Fibroblast of lung (primary cell): ENCODE measurements at regions not wholly inside any gene's neighbourhood (a gene's known extent, or its start where the extent isn't known, plus 50 kb on each side); places are given as distances from the start of the nearest gene placed in this dataset.

Experiments used
- DNase-seq, 2 donors: peaks; one replicate each; pipeline versions ENCODE4 v3.0.0 to v3.0.0-alpha.2; 2010; ENCODE audit warnings: low read depth in 2 of 2
- H2AFZ ChIP-seq: 2 replicates; pipeline ENCODE4 v1.5.1; 2012; ENCODE audit warnings: low read length, control low read depth, inconsistent platforms
- H3K27ac ChIP-seq: 2 replicates; pipeline ENCODE4 v1.5.1; 2011; ENCODE audit warnings: low read length, control low read depth; ENCODE audit not compliant: insufficient read depth
- H3K27me3 ChIP-seq: 2 replicates; pipeline ENCODE4 v1.5.1; 2011; ENCODE audit warnings: mild to moderate bottlenecking, low read length; ENCODE audit not compliant: control insufficient read depth, insufficient read depth
- H3K36me3 ChIP-seq: 2 replicates; pipeline ENCODE4 v1.5.1; 2011; ENCODE audit warnings: low read length; ENCODE audit not compliant: control insufficient read depth, insufficient read depth
- H3K4me1 ChIP-seq: 2 replicates; pipeline ENCODE4 v1.5.1; 2011; ENCODE audit warnings: low read length; ENCODE audit not compliant: control insufficient read depth, insufficient read depth; ENCODE audit errors: extremely low read depth
- H3K4me2 ChIP-seq: 2 replicates; pipeline ENCODE4 v1.5.1; 2011; ENCODE audit warnings: low read length, control low read depth; ENCODE audit not compliant: insufficient read depth; ENCODE audit errors: extremely low read depth
- H3K4me3 ChIP-seq, 4 experiments: fragments of 200-600 bp in 1 of 4; sonication (generic) in 1 of 4; replicated peaks in 1 of 4; 2 replicates each; pipeline ENCODE4 v1.5.1; 2011 to 2016; ENCODE audit warnings: low read length in 4 of 4, low read depth in 3 of 4, mild to moderate bottlenecking in 3 of 4, control low read depth in 2 of 4, inconsistent platforms in 1 of 4, mixed read lengths in 1 of 4; ENCODE audit not compliant: insufficient read depth in 1 of 4; ENCODE audit errors: control extremely low read depth in 1 of 4
- H3K79me2 ChIP-seq: 2 replicates; pipeline ENCODE4 v1.5.1; 2012; ENCODE audit warnings: mild to moderate bottlenecking, low read length, inconsistent platforms; ENCODE audit not compliant: control insufficient read depth, insufficient read depth
- H3K9ac ChIP-seq: 2 replicates; pipeline ENCODE4 v1.5.1; 2011; ENCODE audit warnings: mild to moderate bottlenecking, low read length, control low read depth; ENCODE audit not compliant: insufficient read depth
- H3K9me3 ChIP-seq: 2 replicates; pipeline ENCODE4 v1.5.1; 2012; ENCODE audit warnings: low read depth, low read length; ENCODE audit not compliant: control insufficient read depth, insufficient read depth
- H4K20me1 ChIP-seq: 2 replicates; pipeline ENCODE4 v1.5.1; 2011; ENCODE audit warnings: low read length; ENCODE audit not compliant: control insufficient read depth, insufficient read depth; ENCODE audit errors: extremely low read depth
- EZH2 ChIP-seq: IDR thresholded peaks from 2 replicates; pipeline ENCODE4 v1.5.1; 2012; ENCODE audit warnings: low read length, control low read depth, mild to moderate bottlenecking; ENCODE audit errors: missing control alignments
- TF ChIP-seq, protein P1 (sequence below), 2 donors: IDR thresholded peaks in 1 of 2; conservative IDR thresholded peaks in 1 of 2; 1 replicate in 1 of 2; 2 replicates in 1 of 2; pipeline ENCODE4 v1.5.1; 2011 to 2012; ENCODE audit warnings: low read length in 2 of 2, control low read depth in 1 of 2, inconsistent platforms in 1 of 2, low read depth in 1 of 2, mild to moderate bottlenecking in 1 of 2

DNA sequence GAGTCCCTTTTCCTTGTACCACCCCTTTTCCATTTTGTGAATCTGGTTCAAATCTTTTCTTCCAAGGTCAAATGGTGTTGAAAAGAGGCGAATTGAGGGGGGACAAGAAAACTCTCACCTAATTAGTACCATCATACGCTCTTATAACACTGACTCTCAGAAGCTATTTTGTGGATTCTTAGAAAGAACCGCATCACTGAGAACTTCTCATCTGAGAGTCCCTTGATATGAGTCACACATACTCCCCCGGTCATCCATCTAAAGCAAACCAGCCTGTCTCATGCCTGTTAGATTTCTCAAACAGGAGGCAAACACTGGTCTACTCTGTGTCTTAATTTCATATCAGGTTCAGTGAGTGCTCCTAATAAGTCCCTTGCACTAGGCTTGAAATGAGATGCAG lies 76.5 kb upstream of the SPRED1 start:
- Histone ChIP-seq H3K27me3 (no peaks in the 10 kb centered on the region), H3K36me3 (no peaks in the 10 kb centered on the region), H3K9me3 (no peaks in the 10 kb centered on the region), H3K79me2 (no peaks in the 10 kb centered on the region), H3K4me2 (no peak overlapping the region), H3K9ac (no peak overlapping the region), H4K20me1 (no peaks in the 10 kb centered on the region), H2AFZ (no peak overlapping the region), H3K4me1 (no peaks in the 10 kb centered on the region), H3K27ac (no peak overlapping the region), H3K4me3 (no peak overlapping the region)
- DNase-seq: peak; percentile 47 to 86
- TF ChIP-seq EZH2: no peak
- TF ChIP-seq, protein P1, sequence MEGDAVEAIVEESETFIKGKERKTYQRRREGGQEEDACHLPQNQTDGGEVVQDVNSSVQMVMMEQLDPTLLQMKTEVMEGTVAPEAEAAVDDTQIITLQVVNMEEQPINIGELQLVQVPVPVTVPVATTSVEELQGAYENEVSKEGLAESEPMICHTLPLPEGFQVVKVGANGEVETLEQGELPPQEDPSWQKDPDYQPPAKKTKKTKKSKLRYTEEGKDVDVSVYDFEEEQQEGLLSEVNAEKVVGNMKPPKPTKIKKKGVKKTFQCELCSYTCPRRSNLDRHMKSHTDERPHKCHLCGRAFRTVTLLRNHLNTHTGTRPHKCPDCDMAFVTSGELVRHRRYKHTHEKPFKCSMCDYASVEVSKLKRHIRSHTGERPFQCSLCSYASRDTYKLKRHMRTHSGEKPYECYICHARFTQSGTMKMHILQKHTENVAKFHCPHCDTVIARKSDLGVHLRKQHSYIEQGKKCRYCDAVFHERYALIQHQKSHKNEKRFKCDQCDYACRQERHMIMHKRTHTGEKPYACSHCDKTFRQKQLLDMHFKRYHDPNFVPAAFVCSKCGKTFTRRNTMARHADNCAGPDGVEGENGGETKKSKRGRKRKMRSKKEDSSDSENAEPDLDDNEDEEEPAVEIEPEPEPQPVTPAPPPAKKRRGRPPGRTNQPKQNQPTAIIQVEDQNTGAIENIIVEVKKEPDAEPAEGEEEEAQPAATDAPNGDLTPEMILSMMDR (conservative IDR thresholded peaks at IDR 0.05 in 1 of 2, IDR thresholded peaks at IDR 0.05 in 1 of 2; ENCODE audit: low read depth in 1 of 2, low read length in 2 of 2): no peak

DNA sequence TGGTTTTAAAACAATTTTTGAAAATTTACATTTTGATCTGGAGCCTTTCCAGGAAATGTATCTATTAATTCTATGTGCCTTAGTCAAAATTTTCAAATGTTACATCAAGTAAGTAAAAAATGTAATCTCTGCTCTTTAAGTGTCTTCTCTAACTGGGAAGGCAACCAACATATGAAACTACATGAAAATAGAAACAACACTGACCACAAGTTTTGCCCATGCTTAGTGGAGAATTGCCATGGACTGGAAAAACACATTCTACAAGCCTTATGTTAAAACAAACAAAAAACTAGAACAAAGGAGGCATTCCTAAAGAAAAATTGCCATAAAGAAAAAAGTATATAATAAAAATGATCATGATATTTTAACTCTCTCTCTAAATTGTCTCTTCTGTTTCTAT lies 75.9 kb upstream of the SPRED1 start:
- H3K4me1 ChIP-seq: no peaks in the 10 kb centered on the region
- no peak overlapping the region for H3K4me2 ChIP-seq
- peak in 1 of 2 donors; percentile 64 for DNase-seq
- no peaks in the 10 kb centered on the region for H4K20me1 ChIP-seq
- TF ChIP-seq, protein P1 (conservative IDR thresholded peaks at IDR 0.05 in 1 of 2, IDR thresholded peaks at IDR 0.05 in 1 of 2; ENCODE audit: low read depth in 1 of 2, low read length in 2 of 2): no peak
- TF ChIP-seq EZH2: no peak
- H3K36me3 ChIP-seq: no peaks in the 10 kb centered on the region
- H2AFZ ChIP-seq: no peak overlapping the region
- no peaks in the 10 kb centered on the region for H3K27me3 ChIP-seq
- H3K4me3 ChIP-seq: no peak overlapping the region
- no peak overlapping the region for H3K27ac ChIP-seq
- H3K9me3 ChIP-seq: no peaks in the 10 kb centered on the region
- no peak overlapping the region for H3K9ac ChIP-seq
- no peaks in the 10 kb centered on the region for H3K79me2 ChIP-seq

GRCh38 chr15:38182900-38183299 lies 69.7 kb upstream of the SPRED1 start:
- H3K9ac ChIP-seq: no peak overlapping the region
- no peaks in the 10 kb centered on the region for H3K36me3 ChIP-seq
- H4K20me1 ChIP-seq: no peaks in the 10 kb centered on the region
- no peaks in the 10 kb centered on the region for H3K27me3 ChIP-seq
- no peak overlapping the region for H3K4me2 ChIP-seq
- H3K4me3 ChIP-seq: no peak overlapping the region
- H3K79me2 ChIP-seq: no peaks in the 10 kb centered on the region
- H2AFZ ChIP-seq: no peak overlapping the region
- H3K4me1 ChIP-seq: no peaks in the 10 kb centered on the region
- TF ChIP-seq EZH2: no peak
- TF ChIP-seq, protein P1 (conservative IDR thresholded peaks at IDR 0.05 in 1 of 2, IDR thresholded peaks at IDR 0.05 in 1 of 2; ENCODE audit: low read depth in 1 of 2, low read length in 2 of 2): no peak
- H3K9me3 ChIP-seq: no peaks in the 10 kb centered on the region
- DNase-seq: no peak
- H3K27ac ChIP-seq: no peak overlapping the region
